ENCODE measurements at regions not wholly inside any gene's neighbourhood (a gene's known extent, or its start where the extent isn't known, plus 50 kb on each side); places are given as distances from the start of the nearest gene placed in this dataset.
A peak's percentile ranks its signal among the peaks of the same experiment; 100 is the strongest.
"Not testable (repeated sequence)": the region's sequence is repeated elsewhere in the genome, so short reads cannot be mapped to it uniquely, and the experiment has no call there.

GRCh38 chr5:30341466-30341865 is 852.0 kb upstream of the CDH6 start:
- DNase-seq = no peak

GRCh38 chr5:30337084-30337573 is 856.4 kb upstream of the CDH6 start:
- no peak for DNase-seq

GRCh38 chr5:30331534-30331933 is 862.0 kb upstream of the CDH6 start:
- no peak for DNase-seq

- DNase-seq = no peak
Observed at GRCh38 chr5:30325795-30326194, 867.7 kb upstream of the CDH6 start.

GRCh38 chr5:30324083-30324482 is 869.4 kb upstream of the CDH6 start:
- DNase-seq = no peak

- DNase-seq = no peak
Observed at GRCh38 chr5:30287890-30288289, 905.6 kb upstream of the CDH6 start.

GRCh38 chr5:30279237-30279636 is 914.2 kb upstream of the CDH6 start:
- DNase-seq = no peak

GRCh38 chr5:30267026-30267425 is 926.5 kb upstream of the CDH6 start:
- DNase-seq = no peak

GRCh38 chr5:30239331-30240022 is 954.0 kb upstream of the CDH6 start:
- no peak for DNase-seq

GRCh38 chr5:30237189-30237588 is 956.3 kb upstream of the CDH6 start:
- no peak for DNase-seq

- DNase-seq = no peak
Observed at GRCh38 chr5:30209755-30210154, 983.7 kb upstream of the CDH6 start.

- no peak for DNase-seq
Observed at GRCh38 chr5:30197662-30198061, 995.8 kb upstream of the CDH6 start.

- DNase-seq = peak; percentile 29
Observed at GRCh38 chr5:30195036-30195435, 998.5 kb upstream of the CDH6 start.

GRCh38 chr5:30194595-30194994 is 998.9 kb upstream of the CDH6 start:
- DNase-seq = peak; percentile 37

GRCh38 chr5:30183795-30184194 is 1009.7 kb upstream of the CDH6 start:
- DNase-seq = no peak

- no peak for DNase-seq
Observed at GRCh38 chr5:30156156-30156555, 1037.3 kb upstream of the CDH6 start.

GRCh38 chr5:30152431-30152830 is 1041.1 kb upstream of the CDH6 start:
- DNase-seq = no peak

- no peak for DNase-seq
Observed at GRCh38 chr5:30150231-30150630, 1043.3 kb upstream of the CDH6 start.

- no peak for DNase-seq
Observed at GRCh38 chr5:30149526-30149925, 1044.0 kb upstream of the CDH6 start.

- DNase-seq = no peak
Observed at GRCh38 chr5:30147976-30148375, 1045.5 kb upstream of the CDH6 start.

- not testable (repeated sequence) for DNase-seq
Observed at GRCh38 chr5:30144059-30144458, 1049.4 kb upstream of the CDH6 start.

GRCh38 chr5:30142432-30142831 is 1051.1 kb upstream of the CDH6 start:
- DNase-seq = no peak

- DNase-seq = no peak
Observed at GRCh38 chr5:30121043-30121442, 1072.4 kb upstream of the CDH6 start.

GRCh38 chr5:30117135-30117534 is 1076.4 kb upstream of the CDH6 start:
- DNase-seq = no peak

- no peak for DNase-seq
Observed at GRCh38 chr5:30113542-30113941, 1079.9 kb upstream of the CDH6 start.

Measured in NCI-H2029 treated with DMSO at 0.1 percent for 48 hours (cell line).